Head of caudate nucleus (tissue), 42 donors: ENCODE measurements at regions not wholly inside any gene's neighbourhood (a gene's known extent, or its start where the extent isn't known, plus 50 kb on each side); places are given as distances from the start of the nearest gene placed in this dataset.
"Not testable (repeated sequence)": the region's sequence is repeated elsewhere in the genome, so short reads cannot be mapped to it uniquely, and the experiment has no call there.

Experiments used
- DNase-seq, 42 donors: peaks; one replicate each; pipeline versions ENCODE4 v3.0.0 to v3.0.0-alpha.2; 2020 to 2021; ENCODE audit warnings: mixed read lengths in 7 of 42
- intact Hi-C: fragments of 100-400 bp; cut with DNase I; formaldehyde crosslinking; loops from one replicate; pipeline ENCODE4 v1.15.0; 2022

- intact Hi-C loops = no loop called here
- no peak for DNase-seq
Observed at GRCh38 chr2:172249334-172249733, 146.6 kb upstream of the DLX2 start.

- intact Hi-C loops = no loop called here
- no peak for DNase-seq
Observed at GRCh38 chr2:172249986-172250385, 147.3 kb upstream of the DLX2 start.

- intact Hi-C loops = no loop called here
- DNase-seq = no peak
Observed at GRCh38 chr2:172251231-172251630, 148.5 kb upstream of the DLX2 start.

- intact Hi-C loops = no loop called here
- no peak for DNase-seq
Observed at GRCh38 chr2:172252154-172252553, 149.5 kb upstream of the DLX2 start.

GRCh38 chr2:172253190-172254052 lies 150.7 kb upstream of the DLX2 start:
- peak in 1 of 42 donors; percentile 45 for DNase-seq
- intact Hi-C loops = no loop called here

GRCh38 chr2:172256886-172257285 lies 154.2 kb upstream of the DLX2 start:
- peak in 9 of 42 donors; percentile 23 to 51 (median 37) for DNase-seq
- intact Hi-C loops = no loop called here

GRCh38 chr2:172259827-172260226 lies 157.1 kb upstream of the DLX2 start:
- intact Hi-C loops = no loop called here
- no peak for DNase-seq

GRCh38 chr2:172260336-172260735 lies 157.6 kb upstream of the DLX2 start:
- no peak for DNase-seq
- intact Hi-C loops = no loop called here

- intact Hi-C loops = no loop called here
- no peak for DNase-seq
Observed at GRCh38 chr2:172261292-172261691, 158.6 kb upstream of the DLX2 start.

- intact Hi-C loops = no loop called here
- DNase-seq = no peak
Observed at GRCh38 chr2:172262486-172262885, 159.8 kb upstream of the DLX2 start.

- intact Hi-C loops, DNase-seq: not testable (repeated sequence)
Observed at GRCh38 chr2:172264820-172265219, 162.1 kb upstream of the DLX2 start.

- DNase-seq, intact Hi-C loops: not testable (repeated sequence)
Observed at GRCh38 chr2:172269507-172270244, 157.7 kb upstream of the ITGA6 start.

GRCh38 chr2:172270278-172271079 lies 156.9 kb upstream of the ITGA6 start:
- DNase-seq = no peak

GRCh38 chr2:172273910-172274571 lies 153.3 kb upstream of the ITGA6 start:
- intact Hi-C loops = no loop called here
- no peak for DNase-seq

More at GRCh38 chr2:172270278-172271079, 156.9 kb upstream of the ITGA6 start:
- intact Hi-C loops = no loop called here

GRCh38 chr2:172275239-172275638 lies 152.1 kb upstream of the ITGA6 start:
- DNase-seq = no peak
- intact Hi-C loops = no loop called here

GRCh38 chr2:172276961-172277360 lies 150.4 kb upstream of the ITGA6 start:
- intact Hi-C loops = no loop called here
- DNase-seq = no peak

- DNase-seq = no peak
- intact Hi-C loops = no loop called here
Observed at GRCh38 chr2:172278667-172279066, 148.7 kb upstream of the ITGA6 start.

GRCh38 chr2:172279214-172279613 lies 148.2 kb upstream of the ITGA6 start:
- intact Hi-C loops = no loop called here
- no peak for DNase-seq

GRCh38 chr2:172279813-172280212 lies 147.6 kb upstream of the ITGA6 start:
- intact Hi-C loops = no loop called here
- DNase-seq = no peak
